ENCODE measurements at regions not wholly inside any gene's neighbourhood (a gene's known extent, or its start where the extent isn't known, plus 50 kb on each side); places are given as distances from the start of the nearest gene placed in this dataset.
"Not testable (repeated sequence)": the region's sequence is repeated elsewhere in the genome, so short reads cannot be mapped to it uniquely, and the experiment has no call there.

DNA sequence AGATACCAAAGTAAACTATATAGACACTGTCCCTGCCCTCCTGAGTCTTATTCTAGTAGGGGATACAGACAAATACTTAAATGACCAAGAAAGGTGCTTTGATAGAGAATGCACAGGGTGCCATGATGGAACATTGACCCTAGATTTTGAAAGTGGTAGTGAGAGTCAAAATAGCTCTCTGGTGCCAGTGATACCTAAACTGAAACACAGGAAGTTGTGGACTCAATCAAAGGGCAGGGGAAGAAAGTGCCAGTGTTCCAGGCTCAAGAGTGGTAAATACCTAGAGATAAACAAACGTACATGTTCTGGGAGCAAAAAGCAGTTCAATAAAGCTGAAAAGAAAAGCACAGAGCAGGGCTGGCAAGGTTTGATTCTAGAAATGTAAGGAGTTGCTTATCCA, 267.6 kb downstream of the ISL1 start:
- H3K27ac ChIP-seq = peak overlapping the region in 1 of 21 experiments; percentile 20

DNA sequence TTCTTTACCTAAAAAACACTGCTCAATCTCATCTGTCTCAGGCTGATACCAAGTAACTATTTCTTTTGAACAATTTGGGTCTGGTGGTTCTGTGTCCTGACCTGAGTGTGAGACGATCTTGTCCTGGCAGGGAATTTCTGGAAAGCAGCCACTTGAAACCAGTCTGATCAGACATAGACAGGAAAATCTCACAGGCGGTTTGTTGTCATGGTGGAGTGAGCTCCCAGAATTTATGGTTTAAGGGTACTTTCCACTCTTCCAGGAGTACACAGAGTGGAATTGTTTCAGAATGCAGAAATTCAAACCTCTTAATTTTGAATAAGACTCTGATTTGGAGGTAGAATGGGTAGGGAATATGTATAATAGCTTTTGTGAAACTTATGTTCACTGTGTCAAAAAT, 268.2 kb downstream of the ISL1 start:
- Histone ChIP-seq H3K27ac (peak overlapping the region in 2 of 21 experiments; percentile 20 to 42), H3K4me3 (no peak overlapping the region)

More for the DNA sequence above, 267.6 kb downstream of the ISL1 start:
- H3K4me3 ChIP-seq = no peak overlapping the region

DNA sequence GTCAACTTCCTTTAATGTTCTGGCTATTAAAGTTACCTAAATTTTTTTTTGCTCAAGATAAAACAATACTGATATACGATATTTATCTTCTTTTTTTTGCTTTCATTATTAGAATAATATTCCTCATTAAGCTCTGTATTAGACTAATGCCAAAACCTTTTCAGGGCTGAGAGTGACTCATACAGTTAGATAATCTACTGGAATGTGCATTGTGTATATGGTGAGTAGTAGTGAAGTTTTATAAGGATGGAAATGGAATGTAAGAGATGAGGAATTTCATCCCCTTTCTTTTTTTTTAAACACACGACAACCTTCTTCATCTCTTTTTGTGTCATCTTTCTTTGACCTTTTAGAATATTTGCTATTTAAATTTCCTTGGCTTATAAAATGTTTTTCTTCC, 268.6 kb downstream of the ISL1 start:
- peak overlapping the region in 1 of 21 experiments; percentile 42 for H3K27ac ChIP-seq
- H3K4me3 ChIP-seq = no peak overlapping the region

DNA sequence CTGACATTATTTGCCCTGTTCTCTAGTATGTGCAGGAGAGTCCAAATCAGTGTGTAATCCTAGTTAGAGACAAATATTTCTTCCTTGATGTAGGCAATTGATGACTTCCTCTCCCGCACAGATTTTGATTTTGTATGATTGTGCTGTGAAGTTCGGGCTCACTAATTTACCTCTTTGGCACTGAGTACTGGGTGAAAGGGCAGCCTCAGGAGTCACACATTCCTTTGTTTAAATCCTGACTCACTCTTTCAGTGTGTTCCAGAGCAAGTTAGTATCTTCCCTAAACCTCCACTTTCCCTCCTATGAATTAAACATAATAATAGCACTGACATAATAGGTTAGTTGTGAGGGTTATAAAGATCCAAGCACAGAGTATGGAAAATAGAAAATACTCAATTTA, 269.7 kb downstream of the ISL1 start:
- Histone ChIP-seq H3K4me3 (no peak overlapping the region), H3K27ac (no peak overlapping the region)

DNA sequence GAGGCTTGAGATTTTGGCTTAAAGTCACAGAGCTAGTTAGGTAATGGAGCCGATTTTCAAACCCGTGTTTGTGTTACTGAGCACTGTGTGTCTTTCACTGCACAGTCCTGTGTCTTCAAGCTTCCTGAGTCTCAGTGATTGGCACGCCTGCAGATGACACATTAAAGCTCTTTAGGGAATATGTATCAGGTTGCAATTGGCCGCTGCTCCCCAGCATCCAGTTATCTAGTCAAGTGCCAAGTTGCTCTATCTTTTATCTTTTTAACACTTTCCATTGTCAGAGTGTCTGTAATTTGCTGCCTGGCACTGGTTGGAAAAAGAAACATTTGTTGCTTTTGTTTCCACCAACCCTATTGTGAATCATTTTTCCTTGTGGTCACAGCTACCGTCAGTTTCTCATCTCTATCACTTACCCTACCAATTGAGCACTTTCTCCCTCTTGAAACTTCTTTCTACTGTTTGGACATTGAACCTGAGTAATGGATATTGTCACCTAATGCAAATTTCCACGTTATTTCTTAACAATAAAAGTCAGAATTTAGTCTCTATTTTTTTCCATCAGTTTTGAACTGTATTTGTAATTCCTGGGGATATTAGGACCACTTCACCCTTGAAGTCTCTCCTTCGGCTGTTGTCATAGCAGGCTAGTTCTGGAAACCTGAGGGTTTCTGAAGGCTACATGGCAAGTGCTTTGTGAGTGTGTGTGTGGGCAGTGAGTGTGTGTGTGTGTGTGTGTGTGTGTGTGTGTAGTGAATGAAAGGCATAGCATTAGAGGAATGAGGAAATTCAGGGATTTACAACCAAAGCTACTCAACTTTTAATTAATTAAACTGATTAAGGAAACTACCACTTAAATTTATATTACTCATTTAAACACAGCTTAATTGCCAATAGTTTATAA, 274.3 kb downstream of the ISL1 start:
- H3K4me3 ChIP-seq = no peak overlapping the region
- H3K27ac ChIP-seq = no peak overlapping the region

DNA sequence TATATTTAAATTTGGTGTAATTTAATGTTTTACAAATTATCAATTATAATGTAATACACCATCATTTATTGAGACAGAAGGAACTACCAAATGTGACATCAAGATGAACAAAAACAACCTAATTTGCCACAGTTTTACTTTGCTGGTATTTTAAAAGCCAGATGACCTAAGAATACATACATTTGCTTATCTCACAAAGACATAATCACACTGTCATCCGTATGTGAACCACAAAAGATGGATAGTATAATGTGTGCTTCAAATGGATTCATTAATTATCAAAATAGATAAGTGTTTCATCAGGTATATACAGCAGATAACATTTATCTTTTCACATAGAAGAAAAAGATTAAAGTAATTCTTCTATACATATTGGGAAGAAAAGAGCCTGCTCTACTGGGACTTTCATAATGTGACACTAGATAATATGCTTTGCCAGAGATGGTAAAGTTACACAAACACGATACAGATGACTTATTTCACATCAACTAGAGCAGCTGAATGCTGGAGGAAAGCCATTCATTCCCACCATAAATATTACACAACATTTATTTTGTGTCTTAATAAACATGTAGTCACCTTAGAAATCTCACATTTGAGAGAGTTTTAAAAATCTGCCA, 278.5 kb downstream of the ISL1 start:
- Histone ChIP-seq H3K4me3 (no peak overlapping the region), H3K27ac (no peak overlapping the region)

DNA sequence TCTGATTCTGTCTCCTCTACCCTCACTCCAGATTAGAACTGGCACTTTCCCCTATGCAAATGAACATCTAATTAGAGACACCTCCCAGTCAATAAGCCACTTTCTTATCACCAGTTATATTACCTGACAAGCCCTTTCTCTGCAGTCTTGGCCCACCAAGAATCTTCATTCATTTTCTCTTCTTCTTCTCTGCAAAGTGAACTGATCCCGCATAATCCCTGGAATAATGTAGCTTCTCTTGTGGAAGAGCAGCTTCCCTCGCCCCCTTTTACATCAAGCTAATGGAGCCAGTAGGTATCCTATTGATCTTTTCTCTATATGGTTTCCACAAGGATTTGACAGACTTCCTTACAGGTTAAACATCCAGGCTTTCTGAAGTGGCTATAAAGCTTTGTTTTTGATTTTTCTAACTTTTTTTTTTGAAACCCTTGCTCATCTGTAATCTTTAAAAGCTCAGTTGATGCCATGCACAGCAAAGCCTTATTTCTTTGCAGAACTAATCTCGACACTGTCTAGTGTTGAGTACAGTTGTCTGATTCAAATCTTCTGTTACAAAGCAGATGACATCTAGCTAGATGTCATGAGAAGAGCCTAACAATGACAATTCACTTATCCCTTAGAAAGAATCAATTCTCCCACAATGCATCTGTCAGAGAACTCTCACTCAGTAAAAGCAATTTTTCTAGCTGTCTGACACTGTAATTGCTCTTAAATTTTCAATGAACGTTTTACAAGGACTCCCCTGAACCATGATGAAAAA, 281.4 kb downstream of the ISL1 start:
- no peak overlapping the region for H3K27ac ChIP-seq
- H3K4me3 ChIP-seq = no peak overlapping the region

DNA sequence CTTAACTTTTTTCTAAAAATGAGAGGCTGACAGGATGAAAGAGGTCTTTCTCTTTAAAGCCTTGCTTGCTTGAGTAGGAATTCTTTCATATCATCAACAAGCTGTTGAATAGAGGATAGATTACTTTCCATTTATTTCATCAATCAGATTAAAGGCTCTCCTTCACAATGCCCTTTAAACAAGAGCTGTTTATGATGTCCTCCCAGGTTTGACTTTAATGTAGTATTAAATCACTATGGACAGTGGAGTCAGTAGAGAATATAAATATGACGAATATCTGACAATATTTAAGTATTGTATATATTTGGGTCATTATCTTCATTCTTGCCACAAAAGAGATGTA, 282.0 kb downstream of the ISL1 start:
- Histone ChIP-seq H3K27ac (no peak overlapping the region), H3K4me3 (no peak overlapping the region)

DNA sequence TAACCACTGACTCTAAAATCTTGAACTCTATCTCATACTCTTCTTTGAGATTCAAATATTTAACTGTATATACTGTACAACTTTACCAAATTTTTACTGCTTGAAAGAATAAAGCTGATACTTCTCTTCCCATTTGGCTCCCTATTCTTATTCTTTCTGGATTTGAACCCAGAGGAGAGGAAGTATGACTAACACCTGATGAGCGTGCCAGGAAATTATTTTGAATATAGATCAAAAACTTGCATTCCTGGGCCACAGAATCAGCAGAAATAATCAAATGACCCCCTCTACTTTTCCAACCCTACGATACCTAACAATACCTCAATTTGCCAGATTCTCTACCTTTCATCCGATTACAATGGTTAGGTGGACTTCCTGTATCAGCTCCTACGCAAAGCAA, 285.8 kb downstream of the ISL1 start:
- Histone ChIP-seq H3K27ac (no peak overlapping the region), H3K4me3 (no peak overlapping the region)

DNA sequence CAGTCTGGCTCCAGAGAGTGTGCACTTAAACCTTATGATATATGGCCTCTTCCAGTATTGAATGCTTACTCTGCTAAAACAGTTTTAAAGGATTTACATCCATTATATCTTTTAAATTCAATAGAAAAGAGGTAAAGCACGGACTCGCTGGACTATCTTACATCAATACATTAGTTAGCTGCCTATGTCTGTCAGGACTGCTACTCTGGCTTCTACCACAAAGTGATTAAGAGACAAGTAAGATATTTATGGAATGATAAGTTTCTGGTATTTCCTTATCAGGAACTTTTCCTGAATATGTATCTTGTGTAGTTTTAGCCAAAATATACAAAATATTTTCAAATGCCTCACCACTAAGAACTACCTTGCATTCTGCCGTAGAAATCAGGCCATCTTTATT, 295.1 kb downstream of the ISL1 start:
- no peak overlapping the region for H3K4me3 ChIP-seq
- no peak overlapping the region for H3K27ac ChIP-seq

DNA sequence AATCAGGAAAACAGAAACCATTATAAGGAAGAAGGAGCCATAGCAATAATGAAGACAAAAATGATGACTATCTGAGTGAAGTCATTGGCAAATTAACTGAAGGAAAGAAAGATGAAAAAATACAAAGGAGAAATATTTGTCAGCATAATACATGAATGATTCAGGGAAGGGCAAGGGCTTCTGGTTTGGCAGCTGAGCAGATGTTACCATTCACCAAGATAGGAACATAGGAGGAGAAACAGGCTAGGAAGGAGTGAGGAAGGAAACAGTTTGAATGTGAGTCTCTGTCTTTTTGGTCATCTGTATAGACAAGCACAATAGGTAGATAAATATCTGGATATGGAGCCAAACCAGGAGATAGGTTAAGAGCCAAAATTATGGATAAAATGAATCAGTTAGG, 296.0 kb downstream of the ISL1 start:
- no peak overlapping the region for H3K4me3 ChIP-seq
- H3K27ac ChIP-seq = no peak overlapping the region

DNA sequence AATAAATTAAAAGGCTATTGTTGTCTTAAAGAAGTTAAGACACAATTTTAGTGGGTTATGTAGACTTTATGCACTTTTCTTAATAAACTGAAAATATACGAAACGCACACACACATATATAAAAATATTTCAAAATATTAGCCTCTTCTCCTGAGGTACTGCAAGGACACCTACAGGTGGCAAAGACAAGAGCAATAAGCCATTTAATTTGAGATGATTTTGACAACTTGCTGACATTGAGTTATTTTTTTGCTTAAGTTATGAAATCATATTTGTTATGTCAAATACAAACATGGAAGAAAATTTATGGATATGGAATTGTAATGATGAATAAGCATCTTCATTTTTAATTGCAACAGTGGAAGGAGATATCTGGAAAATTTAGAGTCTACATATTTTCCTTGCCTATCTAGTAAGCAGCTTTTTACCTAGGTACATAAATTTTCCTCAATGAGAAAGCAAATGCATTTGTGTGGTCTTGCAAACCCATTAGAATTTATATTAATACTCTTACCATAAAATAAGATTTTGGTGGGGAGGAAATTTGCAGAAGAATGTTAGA, 301.6 kb downstream of the ISL1 start:
- no peak overlapping the region for H3K4me3 ChIP-seq
- H3K27ac ChIP-seq = no peak overlapping the region

DNA sequence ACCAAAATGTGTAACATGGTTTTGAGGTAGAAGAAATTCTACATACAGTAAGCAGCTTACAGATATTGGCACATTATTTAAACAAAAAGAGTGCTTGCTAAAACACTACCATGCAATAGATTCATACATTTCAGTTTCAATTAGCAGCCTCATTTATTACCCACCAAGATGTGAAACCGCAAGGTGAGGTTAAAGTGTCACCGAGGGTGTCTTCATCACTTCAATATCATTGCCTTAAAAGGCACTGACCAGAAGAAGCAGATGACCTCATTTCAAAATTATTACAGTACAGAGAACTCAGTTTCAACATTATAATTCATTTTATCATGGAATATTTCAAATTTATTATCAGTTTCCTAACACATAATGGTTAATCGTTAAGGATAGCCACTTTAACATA, 302.2 kb downstream of the ISL1 start:
- no peak overlapping the region for H3K27ac ChIP-seq
- no peak overlapping the region for H3K4me3 ChIP-seq

DNA sequence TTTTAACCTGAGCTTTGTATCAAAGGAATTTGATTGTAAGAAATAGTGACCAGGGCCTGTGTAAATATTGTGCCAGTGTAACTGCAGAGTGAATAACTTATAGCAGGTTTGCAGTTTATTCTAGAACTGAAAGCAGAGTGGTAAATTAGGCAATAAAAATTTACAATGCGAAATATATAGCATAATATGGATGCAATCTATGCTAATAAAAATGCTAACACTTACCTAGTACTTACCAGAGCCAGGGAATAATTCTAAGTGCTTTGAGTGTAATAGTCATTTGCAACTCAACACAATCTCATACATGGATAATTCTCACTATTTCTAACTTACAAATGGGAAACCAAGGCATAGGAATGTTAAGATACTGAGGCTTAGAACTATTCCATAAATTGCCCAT, 303.4 kb downstream of the ISL1 start:
- Histone ChIP-seq H3K4me3 (no peak overlapping the region), H3K27ac (no peak overlapping the region)

DNA sequence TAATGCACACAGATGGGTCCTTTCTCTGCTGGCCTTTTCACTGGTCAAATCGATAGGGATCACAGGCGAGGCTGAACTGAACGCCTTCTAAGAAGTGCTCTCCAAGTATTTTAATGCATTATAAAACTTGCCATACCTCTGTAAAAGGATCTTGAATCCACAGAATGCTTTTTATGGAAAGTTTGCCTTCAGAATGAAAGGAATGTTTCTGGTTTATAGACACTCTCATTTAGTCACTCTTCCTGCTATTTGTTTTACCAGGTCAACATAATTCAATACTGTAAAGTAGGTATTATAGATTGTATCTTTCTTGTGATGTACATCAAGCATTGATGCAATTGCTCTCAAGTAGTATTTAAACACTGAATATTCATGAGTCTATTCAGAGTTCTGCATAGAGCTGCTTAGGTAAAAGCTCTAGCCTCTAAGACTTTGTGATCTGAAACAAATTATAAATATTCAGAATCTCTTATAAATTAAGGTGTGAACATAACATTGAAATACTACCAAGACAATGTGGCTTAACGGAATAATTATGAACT, 308.4 kb downstream of the ISL1 start:
- no peak overlapping the region for H3K4me3 ChIP-seq

DNA sequence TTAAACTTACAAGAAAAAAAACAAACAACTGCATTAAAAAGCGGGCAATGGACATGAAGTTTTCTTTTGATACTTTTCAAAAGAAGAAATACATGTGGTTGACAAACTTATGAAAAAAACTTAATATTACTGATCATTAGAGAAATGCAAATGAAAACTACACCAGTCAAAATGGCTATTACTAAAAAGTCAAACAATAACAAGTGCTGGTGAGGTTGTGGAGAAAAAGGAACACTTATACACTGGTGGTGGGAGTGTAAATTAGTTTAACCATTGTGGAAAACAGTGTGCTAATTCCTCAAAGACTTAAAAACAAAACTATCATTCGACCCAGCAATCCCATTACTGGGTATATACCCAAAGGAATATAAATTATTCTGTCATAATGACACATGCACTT, 311.6 kb downstream of the ISL1 start:
- no peak overlapping the region for H3K27ac ChIP-seq

More for the DNA sequence above, 308.4 kb downstream of the ISL1 start:
- no peak overlapping the region for H3K27ac ChIP-seq

DNA sequence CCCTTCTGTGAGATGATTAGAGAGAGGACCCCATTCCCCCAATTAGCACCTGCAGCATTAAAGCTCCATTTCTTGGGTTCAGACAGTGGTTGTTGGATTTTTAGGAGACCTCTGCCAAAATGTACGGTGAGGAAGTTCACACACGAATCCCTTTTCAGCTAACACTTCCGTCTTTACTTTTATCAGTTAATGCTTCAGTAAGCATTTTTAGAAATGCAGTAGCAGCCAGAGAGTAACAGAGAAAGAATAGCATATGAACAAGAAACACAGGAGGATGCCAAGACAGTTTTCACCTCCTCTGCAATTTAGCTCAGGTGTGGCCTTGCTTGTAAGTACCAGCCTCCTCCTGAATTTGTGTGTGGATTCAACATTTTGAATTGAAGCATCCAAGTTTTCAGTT, 312.9 kb downstream of the ISL1 start:
- Histone ChIP-seq H3K4me3 (no peak overlapping the region), H3K27ac (no peak overlapping the region)

More for the DNA sequence above, 311.6 kb downstream of the ISL1 start:
- no peak overlapping the region for H3K4me3 ChIP-seq

DNA sequence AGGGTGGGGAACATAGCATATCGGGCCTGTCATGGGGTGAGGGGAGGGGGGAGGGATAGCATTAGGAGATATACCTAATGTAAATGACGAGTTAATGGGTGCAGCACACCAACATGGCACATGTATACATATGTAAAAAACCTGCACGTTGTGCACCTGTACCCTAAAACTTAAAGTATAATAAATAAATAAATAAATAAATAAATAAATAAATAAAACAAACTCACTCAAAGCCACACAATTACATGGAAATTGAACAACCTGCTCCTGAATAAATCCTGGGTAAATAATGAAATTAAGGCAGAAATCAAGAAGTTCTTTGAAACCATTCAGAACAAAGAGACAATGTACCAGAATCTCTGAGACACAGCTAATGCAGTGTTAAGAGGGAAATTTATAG, 318.8 kb downstream of the ISL1 start:
- not testable (repeated sequence) for H3K27ac ChIP-seq

DNA sequence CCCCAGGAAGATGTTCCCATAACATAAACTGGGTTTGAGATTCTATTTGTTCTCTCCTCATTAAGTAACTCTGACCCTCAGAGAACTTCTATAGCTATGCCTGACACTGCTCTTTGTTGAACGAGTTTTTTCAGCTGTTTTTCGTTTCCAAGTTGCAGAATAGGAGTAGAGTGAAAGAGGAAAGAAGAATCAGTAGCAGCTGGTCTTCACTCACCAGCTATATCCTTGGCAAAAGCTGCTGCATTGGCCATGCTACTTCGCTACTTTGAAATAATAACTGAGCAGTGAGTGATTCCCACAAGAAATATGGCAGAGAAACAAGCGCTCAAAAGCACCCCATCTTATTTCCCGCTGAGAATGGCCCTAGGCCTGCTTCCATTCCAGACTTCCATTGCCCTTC, 329.0 kb downstream of the ISL1 start:
- Histone ChIP-seq H3K4me3 (no peak overlapping the region), H3K27ac (no peak overlapping the region)

More for the DNA sequence above, 318.8 kb downstream of the ISL1 start:
- not testable (repeated sequence) for H3K4me3 ChIP-seq

DNA sequence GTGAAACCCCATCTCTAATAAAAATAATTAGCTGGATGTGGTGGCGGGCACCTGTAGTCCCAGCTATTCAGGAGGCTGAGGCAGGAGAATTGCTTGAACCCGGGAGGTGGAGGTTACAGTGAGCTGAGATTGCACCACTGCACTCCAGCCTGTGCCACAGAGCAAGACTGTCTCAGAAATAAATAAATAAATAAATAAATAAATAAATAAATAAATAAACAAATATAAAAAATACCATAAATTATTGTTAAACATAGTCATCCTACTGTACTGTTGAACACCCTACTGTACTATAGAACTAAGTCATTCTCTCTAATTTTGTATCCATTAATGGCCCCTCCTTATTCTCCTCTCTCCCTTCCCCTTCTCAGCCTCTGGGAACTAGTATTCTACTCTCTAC, 332.2 kb downstream of the ISL1 start:
- not testable (repeated sequence) for H3K4me3 ChIP-seq, H3K27ac ChIP-seq
